ENCODE measurements at regions not wholly inside any gene's neighbourhood (a gene's known extent, or its start where the extent isn't known, plus 50 kb on each side); places are given as distances from the start of the nearest gene placed in this dataset.

GRCh38 chr6:92050216-92050615 lies 1369.1 kb downstream of the EPHA7 start:
- no peaks in the 10 kb centered on the region for H3K36me3 Mint-ChIP-seq (ENCODE audit: low read depth)
- H3K27ac Mint-ChIP-seq, result no peak overlapping the region
- no peaks in the 10 kb centered on the region for H3K27me3 Mint-ChIP-seq
- no peaks in the 10 kb centered on the region for H3K4me1 Mint-ChIP-seq
- no peak overlapping the region for H3K4me3 Mint-ChIP-seq
- ATAC-seq (replicated peaks), result no peak
- H3K9me3 Mint-ChIP-seq, result peaks cover 4% of the 10 kb centered on the region

GRCh38 chr6:92047860-92048259 lies 1371.5 kb downstream of the EPHA7 start:
- Mint-ChIP-seq H3K27ac (no peak overlapping the region), H3K4me3 (no peak overlapping the region), H3K27me3 (no peaks in the 10 kb centered on the region), H3K36me3 (ENCODE audit: low read depth) (no peaks in the 10 kb centered on the region), H3K4me1 (no peaks in the 10 kb centered on the region), H3K9me3 (peaks cover 7% of the 10 kb centered on the region)
- no peak for ATAC-seq (replicated peaks)

GRCh38 chr6:92047152-92047850 lies 1372.1 kb downstream of the EPHA7 start:
- Mint-ChIP-seq H3K27me3 (no peaks in the 10 kb centered on the region), H3K4me3 (no peak overlapping the region), H3K36me3 (ENCODE audit: low read depth) (no peaks in the 10 kb centered on the region), H3K9me3 (peaks cover 7% of the 10 kb centered on the region), H3K4me1 (no peaks in the 10 kb centered on the region), H3K27ac (no peak overlapping the region)
- ATAC-seq (replicated peaks), result no peak

GRCh38 chr6:92044312-92044711 lies 1375.0 kb downstream of the EPHA7 start:
- H3K4me1 Mint-ChIP-seq, result no peaks in the 10 kb centered on the region
- H3K27ac Mint-ChIP-seq, result no peak overlapping the region
- no peak for ATAC-seq (replicated peaks)
- H3K27me3 Mint-ChIP-seq, result no peaks in the 10 kb centered on the region
- H3K36me3 Mint-ChIP-seq (ENCODE audit: low read depth), result no peaks in the 10 kb centered on the region
- peaks cover 8% of the 10 kb centered on the region for H3K9me3 Mint-ChIP-seq
- no peak overlapping the region for H3K4me3 Mint-ChIP-seq

- Mint-ChIP-seq H3K27me3 (no peaks in the 10 kb centered on the region), H3K4me1 (no peaks in the 10 kb centered on the region), H3K4me3 (no peak overlapping the region), H3K9me3 (peaks cover 8% of the 10 kb centered on the region), H3K27ac (no peak overlapping the region), H3K36me3 (ENCODE audit: low read depth) (no peaks in the 10 kb centered on the region)
- no peak for ATAC-seq (replicated peaks)
Measured at GRCh38 chr6:92043777-92044176, 1375.6 kb downstream of the EPHA7 start.

- Mint-ChIP-seq H3K9me3 (peaks cover 5% of the 10 kb centered on the region), H3K27me3 (no peaks in the 10 kb centered on the region)
Measured at GRCh38 chr6:92026878-92027277, 1392.5 kb downstream of the EPHA7 start.

GRCh38 chr6:92024881-92025280 lies 1394.5 kb downstream of the EPHA7 start:
- Mint-ChIP-seq H3K27ac (no peak overlapping the region), H3K4me3 (no peak overlapping the region), H3K9me3 (peaks cover 4% of the 10 kb centered on the region), H3K27me3 (no peaks in the 10 kb centered on the region), H3K36me3 (ENCODE audit: low read depth) (no peaks in the 10 kb centered on the region), H3K4me1 (no peaks in the 10 kb centered on the region)
- ATAC-seq (replicated peaks), result no peak

More at GRCh38 chr6:92026878-92027277, 1392.5 kb downstream of the EPHA7 start:
- Mint-ChIP-seq H3K36me3 (ENCODE audit: low read depth) (no peaks in the 10 kb centered on the region), H3K27ac (no peak overlapping the region), H3K4me1 (no peaks in the 10 kb centered on the region), H3K4me3 (no peak overlapping the region)
- no peak for ATAC-seq (replicated peaks)

- Mint-ChIP-seq H3K4me3 (no peak overlapping the region), H3K9me3 (peaks cover 5% of the 10 kb centered on the region), H3K36me3 (ENCODE audit: low read depth) (no peaks in the 10 kb centered on the region), H3K27ac (no peak overlapping the region), H3K27me3 (no peaks in the 10 kb centered on the region), H3K4me1 (no peaks in the 10 kb centered on the region)
- no peak for ATAC-seq (replicated peaks)
Measured at GRCh38 chr6:92024110-92024509, 1395.2 kb downstream of the EPHA7 start.

- Mint-ChIP-seq H3K9me3 (peaks cover 5% of the 10 kb centered on the region), H3K27me3 (no peaks in the 10 kb centered on the region), H3K4me3 (no peak overlapping the region), H3K4me1 (no peaks in the 10 kb centered on the region), H3K36me3 (ENCODE audit: low read depth) (no peaks in the 10 kb centered on the region), H3K27ac (no peak overlapping the region)
- no peak for ATAC-seq (replicated peaks)
Measured at GRCh38 chr6:92023410-92023966, 1395.9 kb downstream of the EPHA7 start.

- H3K4me3 Mint-ChIP-seq, result no peak overlapping the region
- ATAC-seq (replicated peaks), result no peak
- H3K27ac Mint-ChIP-seq, result no peak overlapping the region
- peaks cover 21% of the 10 kb centered on the region for H3K9me3 Mint-ChIP-seq
- H3K4me1 Mint-ChIP-seq, result no peaks in the 10 kb centered on the region
- H3K27me3 Mint-ChIP-seq, result no peaks in the 10 kb centered on the region
- no peaks in the 10 kb centered on the region for H3K36me3 Mint-ChIP-seq (ENCODE audit: low read depth)
Measured at GRCh38 chr6:92011681-92012245, 1407.6 kb downstream of the EPHA7 start.

GRCh38 chr6:92008757-92009502 lies 1410.4 kb downstream of the EPHA7 start:
- Mint-ChIP-seq H3K36me3 (ENCODE audit: low read depth) (no peaks in the 10 kb centered on the region), H3K4me3 (no peak overlapping the region), H3K4me1 (no peaks in the 10 kb centered on the region), H3K9me3 (peaks cover 11% of the 10 kb centered on the region), H3K27me3 (no peaks in the 10 kb centered on the region), H3K27ac (no peak overlapping the region)
- no peak for ATAC-seq (replicated peaks)

GRCh38 chr6:92000112-92000511 lies 1413.2 kb upstream of the MAP3K7 start:
- Mint-ChIP-seq H3K27me3 (no peaks in the 10 kb centered on the region), H3K9me3 (peaks cover 5% of the 10 kb centered on the region), H3K4me1 (no peaks in the 10 kb centered on the region), H3K27ac (no peak overlapping the region), H3K36me3 (ENCODE audit: low read depth) (no peaks in the 10 kb centered on the region), H3K4me3 (no peak overlapping the region)
- no peak for ATAC-seq (replicated peaks)

- Mint-ChIP-seq H3K4me3 (no peak overlapping the region), H3K27ac (no peak overlapping the region), H3K27me3 (no peaks in the 10 kb centered on the region), H3K9me3 (peaks cover 26% of the 10 kb centered on the region), H3K36me3 (ENCODE audit: low read depth) (no peaks in the 10 kb centered on the region), H3K4me1 (no peaks in the 10 kb centered on the region)
- no peak for ATAC-seq (replicated peaks)
Measured at GRCh38 chr6:91994787-91995186, 1407.9 kb upstream of the MAP3K7 start.

- H3K36me3 Mint-ChIP-seq (ENCODE audit: low read depth), result no peaks in the 10 kb centered on the region
- no peak overlapping the region for H3K4me3 Mint-ChIP-seq
- H3K4me1 Mint-ChIP-seq, result no peaks in the 10 kb centered on the region
- no peak overlapping the region for H3K27ac Mint-ChIP-seq
- H3K9me3 Mint-ChIP-seq, result peaks cover 5% of the 10 kb centered on the region
- no peaks in the 10 kb centered on the region for H3K27me3 Mint-ChIP-seq
- no peak for ATAC-seq (replicated peaks)
Measured at GRCh38 chr6:91982559-91982958, 1395.7 kb upstream of the MAP3K7 start.

GRCh38 chr6:91976797-91977196 lies 1389.9 kb upstream of the MAP3K7 start:
- no peaks in the 10 kb centered on the region for H3K36me3 Mint-ChIP-seq (ENCODE audit: low read depth)
- H3K4me3 Mint-ChIP-seq, result no peak overlapping the region
- H3K27me3 Mint-ChIP-seq, result no peaks in the 10 kb centered on the region
- no peak overlapping the region for H3K27ac Mint-ChIP-seq
- ATAC-seq (replicated peaks), result no peak
- H3K9me3 Mint-ChIP-seq, result peaks cover 11% of the 10 kb centered on the region
- H3K4me1 Mint-ChIP-seq, result no peaks in the 10 kb centered on the region
